K562 (cell line): ENCODE measurements at regions not wholly inside any gene's neighbourhood (a gene's known extent, or its start where the extent isn't known, plus 50 kb on each side); places are given as distances from the start of the nearest gene placed in this dataset.

Experiments used
- CC2D1A ChIP-seq: fragments of 450-650 bp; IDR thresholded peaks from 2 replicates; pipeline ENCODE4 v1.6.1; 2017; ENCODE audit warnings: mild to moderate bottlenecking
- EGR1 ChIP-seq: fragments of 450-650 bp; conservative IDR thresholded peaks from 2 replicates; pipeline ENCODE4 v1.6.1; 2017; ENCODE audit warnings: mild to moderate bottlenecking
- ESRRB ChIP-seq: fragments of 250-450 bp; sonication (Bioruptor Pico); IDR thresholded peaks from 2 replicates; pipeline ENCODE4 v1.5.0; 2020; ENCODE audit warnings: mild to moderate bottlenecking, moderate library complexity, borderline replicate concordance
- FOXO4 ChIP-seq: fragments of 450-650 bp; formaldehyde crosslinking; IDR thresholded peaks from 2 replicates; pipeline ENCODE4 v1.4.0; 2020; ENCODE audit warnings: mild to moderate bottlenecking, moderate library complexity
- MLX ChIP-seq, 2 experiments: fragments of 450-650 bp in 1 of 2; sonication (generic) in 1 of 2; formaldehyde crosslinking; conservative IDR thresholded peaks; 2 replicates each; pipeline versions ENCODE4 v1.4.0 to v1.8.1; 2020 to 2022; ENCODE audit warnings: mild to moderate bottlenecking in 1 of 2, missing genetic modification reagents in 1 of 2
- NFIX ChIP-seq: fragments of 250-450 bp; sonication (Bioruptor Pico); IDR thresholded peaks from 2 replicates; pipeline ENCODE4 v1.4.0; 2020; ENCODE audit warnings: low read depth, mild to moderate bottlenecking, moderate library complexity
- TAF7 ChIP-seq: fragments of 450-650 bp; IDR thresholded peaks from 2 replicates; pipeline ENCODE4 v1.6.1; 2016; ENCODE audit warnings: missing genetic modification characterization, missing compliant biosample characterization
- TCFL5 ChIP-seq: fragments of 250-450 bp; sonication (Bioruptor Pico); conservative IDR thresholded peaks from 2 replicates; pipeline ENCODE4 v1.6.1; 2021; ENCODE audit warnings: mild to moderate bottlenecking, moderate library complexity, matching md5 sums
- TOE1 ChIP-seq, 2 experiments: fragments of 450-650 bp in 1 of 2; sonication (generic) in 1 of 2; formaldehyde crosslinking in 1 of 2; IDR thresholded peaks; 2 replicates each; pipeline versions ENCODE4 v1.7.1 to v1.8.0; 2016 to 2022; ENCODE audit warnings: borderline replicate concordance in 2 of 2, mild to moderate bottlenecking in 2 of 2, antibody characterized with exemption in 1 of 2, inconsistent platforms in 1 of 2, low read depth in 1 of 2, missing genetic modification reagents in 1 of 2, moderate library complexity in 1 of 2
- ZNF140 ChIP-seq: fragments of 250-450 bp; sonication (Bioruptor Pico); IDR thresholded peaks from 2 replicates; pipeline ENCODE4 v1.8.0; 2021; ENCODE audit warnings: moderate library complexity, mild to moderate bottlenecking, inconsistent platforms
- ZNF239 ChIP-seq: fragments of 250-450 bp; sonication (Bioruptor Pico); IDR thresholded peaks from 2 replicates; pipeline ENCODE4 v1.4.0; 2020; ENCODE audit warnings: mild to moderate bottlenecking
- ZNF449 ChIP-seq: fragments of 250-450 bp; sonication (Bioruptor Pico); IDR thresholded peaks from 2 replicates; pipeline ENCODE4 v1.8.0; 2022; ENCODE audit warnings: moderate library complexity, mild to moderate bottlenecking, inconsistent platforms
- ZNF586 ChIP-seq: fragments of 450-650 bp; formaldehyde crosslinking; conservative IDR thresholded peaks from 2 replicates; pipeline ENCODE4 v1.4.0; 2020; ENCODE audit warnings: mild to moderate bottlenecking, moderate library complexity
- ZNF780A ChIP-seq: fragments of 250-450 bp; sonication (Bioruptor Pico); IDR thresholded peaks from 2 replicates; pipeline ENCODE4 v1.5.0; 2021; ENCODE audit warnings: mild to moderate bottlenecking
- ZNF830 ChIP-seq: fragments of 250-450 bp; sonication (Bioruptor Pico); IDR thresholded peaks from 2 replicates; pipeline ENCODE4 v1.5.0; 2021; ENCODE audit warnings: mild to moderate bottlenecking
- TF ChIP-seq, protein P1 (sequence below): fragments of 250-450 bp; sonication (Bioruptor Pico); IDR thresholded peaks from 2 replicates; pipeline ENCODE4 v1.8.0; 2021; ENCODE audit warnings: mild to moderate bottlenecking, moderate library complexity

- TF ChIP-seq, protein P1, sequence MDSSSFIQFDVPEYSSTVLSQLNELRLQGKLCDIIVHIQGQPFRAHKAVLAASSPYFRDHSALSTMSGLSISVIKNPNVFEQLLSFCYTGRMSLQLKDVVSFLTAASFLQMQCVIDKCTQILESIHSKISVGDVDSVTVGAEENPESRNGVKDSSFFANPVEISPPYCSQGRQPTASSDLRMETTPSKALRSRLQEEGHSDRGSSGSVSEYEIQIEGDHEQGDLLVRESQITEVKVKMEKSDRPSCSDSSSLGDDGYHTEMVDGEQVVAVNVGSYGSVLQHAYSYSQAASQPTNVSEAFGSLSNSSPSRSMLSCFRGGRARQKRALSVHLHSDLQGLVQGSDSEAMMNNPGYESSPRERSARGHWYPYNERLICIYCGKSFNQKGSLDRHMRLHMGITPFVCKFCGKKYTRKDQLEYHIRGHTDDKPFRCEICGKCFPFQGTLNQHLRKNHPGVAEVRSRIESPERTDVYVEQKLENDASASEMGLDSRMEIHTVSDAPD, result peak; percentile 86
- TF ChIP-seq ZNF830 (CRISPR knock-in tag) (peak; percentile 85; the same call in 1 of the 2 replicates), ZNF140 (CRISPR knock-in tag) (peak; percentile 69; the same call in 1 of the 2 replicates), ZNF586 (peak; percentile 36; the same call in 1 of the 2 replicates), NFIX (CRISPR knock-in tag) (peak; percentile 49; the same call in 1 of the 2 replicates), ZNF449 (CRISPR knock-in tag) (peak; percentile 95), ZNF780A (CRISPR knock-in tag) (no peak), TAF7 (tag) (peak; percentile 86), ESRRB (CRISPR knock-in tag) (peak; percentile 73; the same call in 1 of the 2 replicates), EGR1 (no peak), CC2D1A (no peak), MLX (CRISPR knock-in tag; conservative IDR thresholded peaks at IDR 0.05) (peak in 1 of 2 experiments; percentile 41; a peak in 1 of 4 replicates), ZNF239 (CRISPR knock-in tag) (peak; percentile 91), TOE1 (IDR thresholded peaks at IDR 0.05; ENCODE audit: borderline replicate concordance) (no peak), TOE1 (CRISPR knock-in tag; IDR thresholded peaks at IDR 0.05; ENCODE audit: borderline replicate concordance, low read depth) (no peak), TCFL5 (peak; percentile 89), FOXO4 (CRISPR knock-in tag) (peak; percentile 89; the same call in 1 of the 2 replicates)
Observed at GRCh38 chr6:27136077-27136644, 111.3 kb upstream of the PRSS16 start (continued).
